ENCODE measurements at regions not wholly inside any gene's neighbourhood (a gene's known extent, or its start where the extent isn't known, plus 50 kb on each side); places are given as distances from the start of the nearest gene placed in this dataset.
"Not testable (repeated sequence)": the region's sequence is repeated elsewhere in the genome, so short reads cannot be mapped to it uniquely, and the experiment has no call there.

DNA sequence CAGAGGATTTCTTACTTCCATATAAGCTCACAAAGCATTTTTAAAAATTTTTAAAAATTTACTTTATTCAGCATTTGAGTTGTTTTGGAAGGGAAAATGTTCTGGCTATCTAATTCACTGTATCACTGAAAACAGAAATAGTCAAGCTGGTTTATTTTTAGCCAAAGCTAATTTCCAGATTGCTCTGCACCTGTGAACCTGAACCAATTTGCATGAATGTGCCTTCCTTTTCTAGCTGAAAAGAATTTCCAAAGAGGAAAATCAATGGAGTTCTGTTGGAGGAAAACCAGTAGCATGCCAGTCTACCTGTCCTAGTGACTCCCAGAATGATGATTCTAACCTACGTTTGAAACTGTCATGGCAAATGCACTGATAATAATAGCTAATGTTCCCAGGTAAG lies 134.2 kb upstream of the LIPC start:
- DNase-seq (ENCODE audit: low read depth in 2 of 2), result no peak

DNA sequence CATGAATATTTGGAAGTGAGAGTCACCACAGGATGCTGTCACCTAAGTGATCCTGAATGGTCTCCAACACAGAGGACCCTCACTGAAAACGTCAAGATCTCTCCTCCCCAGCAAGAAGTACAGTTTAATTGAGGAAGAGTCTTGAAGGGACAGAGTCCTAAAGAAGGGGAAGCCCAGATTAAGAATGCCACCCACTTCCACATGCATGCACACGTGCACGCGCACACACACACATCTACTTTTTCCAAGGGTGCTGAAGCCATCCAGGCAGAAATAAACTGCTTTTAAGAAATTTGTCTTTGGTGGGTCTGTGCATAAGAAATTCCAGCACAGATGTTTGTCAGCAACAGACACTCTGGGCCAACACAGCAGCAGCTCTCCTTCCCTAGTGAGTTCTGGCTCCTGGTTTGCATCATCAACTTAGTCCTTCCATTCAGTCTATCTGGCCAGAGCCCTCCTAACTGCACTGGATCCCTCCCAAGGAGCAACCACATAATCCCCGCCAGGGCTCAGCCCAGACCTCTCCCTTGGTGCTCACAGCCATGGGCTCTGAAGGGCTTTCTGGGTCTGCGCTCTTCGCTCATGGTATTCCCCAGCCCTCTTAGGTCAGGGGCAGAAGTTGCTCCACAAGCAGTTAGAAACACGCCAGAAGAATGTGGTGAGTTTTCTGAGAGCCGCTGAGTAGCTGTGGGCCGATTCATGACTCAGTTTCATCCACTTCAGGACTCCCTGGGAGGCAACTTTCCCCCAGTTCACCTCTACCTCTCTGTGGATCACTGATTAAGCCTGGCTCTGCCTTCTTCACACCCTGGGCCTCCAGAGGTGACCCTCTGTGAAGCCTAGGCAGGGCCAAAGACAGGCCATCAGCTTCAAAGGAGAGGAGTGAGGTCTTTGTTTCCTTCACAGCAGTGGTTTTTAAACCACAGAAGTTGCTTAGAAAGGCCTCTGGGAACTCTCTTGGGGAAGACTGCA lies 132.6 kb upstream of the LIPC start:
- no peak for DNase-seq (ENCODE audit: low read depth in 2 of 2)

DNA sequence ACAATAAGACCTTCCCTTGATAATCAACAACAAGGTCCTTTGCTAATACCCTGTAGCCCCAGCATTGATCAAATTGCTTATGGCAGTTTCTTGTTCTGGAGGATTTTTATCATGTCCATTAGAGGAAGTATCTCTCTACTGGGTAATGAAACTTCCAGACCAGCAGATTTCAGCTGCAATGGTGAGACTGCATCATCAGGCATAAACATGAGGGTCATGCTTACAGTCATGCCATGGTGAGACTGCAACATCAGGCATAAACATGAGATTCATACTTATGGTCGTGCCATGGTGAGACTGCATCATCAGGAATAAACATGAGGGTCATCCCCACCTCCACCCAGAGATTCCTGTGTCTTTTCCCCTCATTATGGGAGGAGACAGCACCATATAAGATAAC lies 129.0 kb upstream of the LIPC start:
- no peak for DNase-seq (ENCODE audit: low read depth in 2 of 2)

DNA sequence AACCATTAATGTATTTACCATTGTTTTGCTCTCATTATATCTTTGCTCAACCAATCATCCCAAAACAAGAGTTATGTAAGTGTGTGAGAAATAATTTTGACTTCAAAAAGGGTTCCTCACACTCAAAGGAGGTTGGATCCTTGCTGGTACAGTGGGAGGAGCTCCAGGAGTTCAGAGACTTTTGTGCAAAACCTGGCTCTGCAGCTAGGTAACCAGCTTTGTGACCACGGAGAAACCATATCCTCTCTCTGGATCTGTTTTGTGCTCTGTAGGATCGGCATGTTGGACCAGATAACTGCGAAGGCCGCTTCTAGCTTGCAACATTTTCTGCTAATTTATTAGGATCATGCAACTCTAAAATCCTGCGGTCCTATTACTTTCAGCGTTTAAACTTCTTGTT lies 128.6 kb upstream of the LIPC start:
- no peak for DNase-seq (ENCODE audit: low read depth in 2 of 2)

DNA sequence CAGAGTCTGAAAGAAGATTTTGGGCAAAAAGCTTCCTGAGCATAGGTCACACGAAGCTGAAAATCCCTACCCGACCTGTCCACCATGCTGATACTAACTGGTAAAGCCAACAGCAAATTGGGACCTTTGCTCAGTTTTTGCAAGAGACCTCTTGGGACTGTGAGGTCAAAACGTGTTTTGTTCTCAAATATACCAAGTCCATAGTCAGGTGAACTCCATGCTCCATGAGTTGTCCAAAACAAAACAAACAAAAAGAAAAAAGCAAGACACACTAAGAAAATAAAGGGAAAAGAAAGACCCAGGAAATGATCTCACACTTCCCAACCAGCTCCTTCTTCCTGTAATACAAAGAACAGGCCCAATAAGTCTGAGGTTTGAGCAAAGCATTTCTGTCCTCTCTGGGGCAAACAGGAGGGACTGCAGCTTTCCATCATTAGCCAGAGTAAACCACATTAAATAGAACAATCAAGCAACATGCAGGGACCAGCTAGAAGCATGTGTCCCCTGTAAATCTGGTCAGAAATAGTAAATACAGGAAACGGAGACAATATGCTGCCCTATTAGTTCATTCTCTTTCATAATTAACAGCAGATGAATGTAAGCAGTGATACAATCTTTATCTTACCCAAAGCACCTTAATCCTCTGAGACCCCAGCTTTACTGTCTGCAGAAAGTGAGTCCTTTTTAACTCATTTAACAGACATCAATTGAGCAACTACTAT lies 125.0 kb upstream of the LIPC start:
- DNase-seq (ENCODE audit: low read depth in 2 of 2), result no peak

DNA sequence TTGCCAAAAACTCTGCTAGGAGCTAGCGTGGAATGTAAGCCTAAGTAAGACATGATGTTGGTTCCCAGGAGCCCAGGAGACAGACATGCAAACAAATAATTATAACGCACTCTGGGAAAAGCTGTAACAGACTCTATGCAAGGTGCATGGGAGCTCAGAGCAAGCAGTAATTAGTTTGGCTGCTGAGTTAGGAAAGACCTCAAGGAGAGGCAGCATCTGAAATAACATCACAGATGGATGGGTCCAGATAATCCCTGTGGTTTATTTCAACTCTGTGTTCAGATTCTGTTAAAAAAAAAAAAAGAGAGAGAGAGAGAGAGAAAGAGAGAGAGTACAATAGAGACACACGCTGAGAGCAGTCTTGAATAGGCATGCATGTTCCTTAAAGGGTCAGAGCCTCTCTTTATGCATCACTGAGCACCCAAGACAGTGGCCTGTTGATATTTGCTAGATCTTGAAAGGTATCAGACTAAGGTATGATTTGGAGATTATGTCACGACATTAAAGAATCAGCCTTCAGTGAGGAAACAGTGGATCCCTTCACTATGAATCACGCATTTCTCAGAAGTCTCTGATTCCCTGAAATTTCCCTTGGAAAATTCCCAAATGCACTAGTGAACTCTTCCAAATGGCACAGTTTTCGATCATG lies 124.4 kb upstream of the LIPC start:
- DNase-seq (ENCODE audit: low read depth in 2 of 2), result no peak

DNA sequence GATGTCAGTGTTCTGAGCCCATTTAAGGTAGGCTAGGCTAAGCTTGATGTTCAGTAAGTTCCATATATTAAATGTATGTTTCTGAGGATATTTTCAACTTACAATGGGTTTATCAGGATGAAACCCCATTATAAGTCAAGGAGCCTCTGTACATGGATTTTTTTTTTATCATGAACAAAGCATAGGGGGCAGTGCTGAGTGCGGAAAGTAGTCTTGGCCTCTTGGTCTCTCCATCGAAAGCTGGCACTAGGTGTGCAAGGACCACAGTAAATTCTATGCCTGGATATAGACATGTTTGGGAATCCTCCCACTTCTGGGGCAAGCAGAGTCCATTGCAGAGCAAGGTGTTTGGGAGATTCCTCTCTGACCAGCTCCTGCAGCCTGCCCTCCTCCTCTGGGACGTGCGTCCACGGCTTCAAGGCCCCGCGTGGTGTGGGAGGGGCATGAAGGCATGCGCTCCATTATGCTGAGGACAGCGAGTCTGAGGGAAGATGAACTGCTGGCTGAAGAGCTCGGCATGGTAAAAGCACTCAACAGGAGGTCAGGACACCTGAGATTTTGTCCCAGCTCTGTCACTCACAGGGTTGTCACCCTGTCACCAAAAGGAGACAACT lies 122.9 kb upstream of the LIPC start:
- DNase-seq (ENCODE audit: low read depth in 2 of 2), result no peak

DNA sequence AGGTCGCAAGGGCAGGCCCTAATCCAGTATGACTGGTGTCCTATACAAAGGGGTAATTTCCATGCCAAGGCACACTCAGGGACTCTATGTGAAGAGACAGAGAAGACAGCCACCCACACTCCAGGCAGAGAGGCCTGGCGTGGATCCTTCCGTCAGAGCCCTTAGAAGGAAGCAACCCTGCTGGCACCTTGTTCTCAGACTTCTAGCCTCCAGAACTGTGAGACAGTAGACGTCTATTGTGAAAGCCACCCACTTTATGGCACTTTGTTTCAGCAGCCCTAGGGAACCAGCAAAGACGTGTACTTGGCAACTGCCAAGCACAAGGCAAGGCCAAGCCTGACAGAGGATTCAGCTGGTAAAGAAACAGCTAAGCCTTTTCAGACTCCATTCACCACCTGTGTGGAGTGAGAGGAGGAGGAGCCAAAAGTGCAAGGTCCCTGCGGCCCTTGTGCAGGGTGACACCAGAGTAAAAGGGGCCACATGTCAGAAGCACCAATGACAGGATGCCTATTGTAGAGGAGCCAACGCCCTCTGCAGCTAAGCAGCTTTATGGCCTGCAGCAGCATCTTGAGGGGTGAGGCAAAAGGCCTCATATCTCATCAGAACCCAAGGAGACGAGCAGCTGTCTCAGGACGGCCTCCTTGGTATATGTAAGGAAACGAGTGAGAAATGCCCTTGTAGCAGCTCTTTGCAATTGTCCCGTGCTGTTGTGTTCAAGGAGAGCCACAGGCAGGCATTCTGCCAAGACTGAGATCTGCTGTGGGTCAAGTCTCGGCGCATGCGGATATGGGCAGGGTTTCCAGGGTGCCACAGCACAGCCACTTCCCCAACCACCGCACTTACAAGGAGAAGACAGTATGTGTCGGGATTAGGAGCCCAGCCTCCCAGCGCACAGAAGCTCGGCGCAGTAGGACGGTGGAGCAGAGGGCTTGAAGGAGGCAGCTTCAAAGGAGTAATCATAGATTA lies 121.5 kb upstream of the LIPC start:
- no peak for DNase-seq (ENCODE audit: low read depth in 2 of 2)

DNA sequence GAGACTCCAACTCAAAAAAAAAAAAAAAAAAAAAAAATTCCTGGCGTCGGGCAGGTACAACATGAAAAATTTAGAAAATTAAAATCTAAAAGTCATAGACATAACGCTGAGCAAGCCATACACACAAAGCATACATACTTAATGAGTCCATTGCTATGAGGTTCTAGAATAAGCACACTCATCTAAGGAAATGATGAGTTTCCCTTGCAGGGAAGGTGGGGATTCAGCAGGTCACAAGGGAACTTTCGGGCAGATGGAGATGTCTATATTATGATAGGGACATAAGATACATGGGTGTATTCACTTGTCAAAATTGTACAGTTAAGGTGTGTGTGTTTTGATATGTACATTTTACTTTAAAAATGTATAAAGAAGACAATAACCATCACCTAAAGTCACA lies 120.2 kb upstream of the LIPC start:
- no peak for DNase-seq (ENCODE audit: low read depth in 2 of 2)

DNA sequence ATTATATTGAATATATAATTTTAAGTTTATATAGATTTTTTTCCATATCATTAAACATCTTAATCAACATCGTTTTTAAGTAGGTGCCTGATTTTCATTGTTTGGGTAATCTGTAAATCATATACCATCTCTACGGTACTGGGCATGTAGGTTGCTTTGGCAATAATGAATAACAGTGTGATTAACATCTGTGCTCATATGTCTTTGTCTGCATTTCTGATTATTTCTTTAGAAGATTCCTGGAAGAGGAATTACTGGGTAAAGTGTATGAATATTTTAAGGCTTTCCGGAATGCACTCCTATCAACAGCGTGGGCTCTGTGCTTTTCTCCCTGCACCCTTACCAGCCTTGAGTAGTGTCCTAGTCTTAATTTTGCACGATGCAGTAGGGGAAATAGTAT lies 119.8 kb upstream of the LIPC start:
- DNase-seq (ENCODE audit: low read depth in 2 of 2), result no peak

DNA sequence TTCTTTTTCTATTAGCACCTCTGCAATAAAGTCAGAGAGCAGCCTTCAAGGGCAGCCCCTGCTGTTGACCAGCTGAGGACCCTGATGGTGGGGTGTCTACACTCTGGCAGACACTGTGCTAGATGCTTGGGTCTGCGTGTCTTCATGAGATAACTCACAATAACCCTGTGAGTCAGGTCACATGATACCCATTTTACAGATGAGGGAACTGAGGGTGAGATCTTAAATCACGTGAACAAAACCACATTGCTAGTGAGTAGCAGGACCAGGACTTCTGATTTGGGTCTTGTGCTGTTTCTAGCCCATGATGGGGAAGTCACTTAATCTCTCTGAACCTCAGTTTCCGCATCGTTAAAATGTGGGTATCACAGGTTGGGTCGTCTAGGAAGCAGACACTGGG lies 118.5 kb upstream of the LIPC start:
- DNase-seq (ENCODE audit: low read depth in 2 of 2), result no peak

DNA sequence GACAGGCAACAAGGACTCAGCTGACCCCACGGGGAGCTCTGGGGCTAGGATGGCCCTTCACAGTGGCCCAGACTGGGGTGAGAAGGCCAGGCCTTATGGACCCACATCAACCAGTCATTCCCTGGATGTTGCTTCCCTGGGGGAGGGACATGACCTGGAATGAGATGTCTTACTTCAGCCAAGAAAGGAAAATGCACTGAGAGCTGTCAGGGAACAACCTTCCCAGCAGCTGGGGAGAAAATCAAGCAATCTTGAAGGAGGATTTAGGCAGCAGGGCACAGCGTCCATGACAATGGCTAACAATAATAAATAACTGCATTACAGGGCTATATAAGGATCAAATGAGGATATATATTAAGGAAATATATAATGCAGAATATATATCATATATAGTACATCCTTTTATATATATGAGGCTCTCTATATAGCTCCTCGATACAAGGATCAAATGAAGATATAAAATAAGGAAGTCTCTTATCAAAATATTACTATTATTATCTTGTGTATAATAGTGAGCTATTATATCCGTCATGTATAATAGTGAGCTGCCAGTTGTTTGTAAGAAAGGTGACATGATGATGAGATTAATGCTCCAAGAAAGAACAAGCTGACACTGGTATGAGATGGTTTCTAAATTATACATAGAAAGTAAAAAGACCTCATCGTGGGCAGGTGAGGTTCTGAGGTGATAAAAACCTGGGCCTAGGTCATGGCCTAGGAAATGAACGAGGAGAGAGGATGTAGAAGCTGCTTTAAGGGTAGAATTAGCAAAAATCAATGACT lies 117.8 kb upstream of the LIPC start:
- no peak for DNase-seq (ENCODE audit: low read depth in 2 of 2)

DNA sequence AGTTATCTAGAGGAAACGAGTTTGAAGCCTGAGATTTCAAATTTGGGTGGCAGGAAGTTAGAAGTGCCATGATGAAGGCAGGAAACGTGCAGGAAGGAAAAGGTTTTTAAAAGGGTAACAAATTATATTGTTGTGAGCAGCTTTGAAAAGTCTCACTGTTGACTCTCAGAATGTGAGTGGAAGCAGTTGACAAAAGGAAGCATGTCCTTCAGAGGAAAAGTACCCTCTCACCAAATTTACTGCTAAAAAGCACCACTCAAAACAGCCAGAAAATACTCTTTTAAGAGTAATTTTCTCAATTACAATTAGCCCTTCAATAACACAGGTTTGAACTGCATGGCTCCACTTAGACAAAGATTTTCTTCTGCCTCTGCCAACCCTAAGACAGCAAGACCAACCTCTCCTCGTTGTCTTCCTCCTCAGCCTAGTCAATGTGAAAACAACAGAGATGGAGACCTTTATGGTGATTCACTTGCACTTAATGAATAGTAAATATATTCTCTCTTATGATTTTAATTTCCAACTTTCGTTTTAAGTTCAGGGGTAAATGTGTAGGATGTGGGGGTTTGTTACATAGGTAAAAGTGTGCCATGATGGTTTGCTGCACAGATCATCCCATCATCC lies 117.1 kb upstream of the LIPC start:
- no peak for DNase-seq (ENCODE audit: low read depth in 2 of 2)

DNA sequence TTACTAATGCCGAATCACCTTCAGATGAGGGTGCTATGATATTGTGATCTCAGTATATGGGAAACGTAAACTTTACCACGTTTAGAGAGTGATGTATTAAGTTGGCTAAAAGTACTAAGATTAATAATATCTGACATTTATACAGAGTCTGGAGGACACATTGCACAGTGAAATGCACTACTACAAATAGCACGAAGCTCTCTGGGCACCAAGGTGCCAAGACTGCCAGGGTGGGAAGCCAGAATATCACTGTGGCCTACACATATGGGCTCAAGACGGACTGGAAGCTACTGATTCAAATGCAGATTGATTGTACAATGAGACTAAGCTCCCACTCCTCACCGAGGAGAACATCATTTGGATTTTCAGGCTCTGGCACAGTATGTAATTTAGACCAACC lies 113.3 kb upstream of the LIPC start:
- no peak for DNase-seq (ENCODE audit: low read depth in 2 of 2)

DNA sequence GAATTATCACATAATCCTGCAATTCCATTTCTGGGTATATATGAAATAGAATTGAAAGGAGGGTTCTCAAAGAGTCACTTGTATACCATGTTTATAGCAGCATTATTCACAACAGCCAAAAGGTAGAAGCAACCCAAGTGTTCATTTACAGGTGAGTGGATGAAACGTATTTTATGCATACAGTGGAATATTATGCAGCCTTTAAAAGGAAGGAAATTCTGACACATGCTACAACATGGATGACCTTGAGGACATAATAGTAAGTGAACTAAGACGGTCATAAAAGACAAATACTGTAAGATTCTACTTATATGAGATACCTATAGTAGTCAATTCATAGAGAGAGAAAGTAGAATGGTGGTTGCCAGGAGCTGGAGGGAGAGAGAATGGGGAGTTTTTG lies 110.8 kb upstream of the LIPC start:
- DNase-seq (ENCODE audit: low read depth in 2 of 2), result no peak

DNA sequence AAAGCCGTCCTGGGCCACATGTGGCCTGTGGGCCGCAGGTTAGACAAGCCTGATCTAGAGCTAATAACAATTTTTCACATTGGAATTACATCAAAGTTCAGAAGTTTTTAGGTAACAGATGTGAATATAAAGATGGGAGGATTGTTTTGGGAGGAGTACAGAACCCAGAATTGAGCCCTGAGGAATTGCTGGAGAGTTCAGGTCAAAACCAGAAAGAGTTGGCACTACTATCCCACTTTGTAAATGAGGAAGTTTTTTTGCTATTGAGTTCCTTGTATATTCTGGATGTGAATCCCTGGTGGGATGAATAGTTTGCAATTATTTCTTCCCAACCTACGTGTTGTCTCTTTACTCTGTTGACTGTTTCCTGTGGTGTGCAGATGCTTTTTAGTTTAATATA lies 109.5 kb upstream of the LIPC start:
- DNase-seq (ENCODE audit: low read depth in 2 of 2), result no peak

DNA sequence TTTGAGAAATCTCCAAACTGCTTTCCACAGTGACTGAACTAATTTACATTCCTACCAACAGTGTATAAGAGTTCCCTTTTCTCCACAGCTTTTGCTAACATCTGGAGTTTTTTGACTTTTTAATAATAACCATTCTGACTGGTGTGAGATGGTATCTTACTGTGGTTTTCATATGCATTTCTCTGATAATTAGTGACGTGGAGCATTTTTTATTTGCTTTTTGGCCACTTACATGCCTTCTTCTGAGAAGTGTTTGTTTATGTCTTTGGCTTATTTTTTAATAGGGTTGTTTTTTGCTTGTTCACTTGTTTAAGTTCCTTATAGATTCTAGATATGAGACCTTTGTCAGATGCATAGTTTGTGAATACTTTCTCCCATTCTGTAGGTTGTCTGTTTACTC lies 108.5 kb upstream of the LIPC start:
- DNase-seq (ENCODE audit: low read depth in 2 of 2), result not testable (repeated sequence)

DNA sequence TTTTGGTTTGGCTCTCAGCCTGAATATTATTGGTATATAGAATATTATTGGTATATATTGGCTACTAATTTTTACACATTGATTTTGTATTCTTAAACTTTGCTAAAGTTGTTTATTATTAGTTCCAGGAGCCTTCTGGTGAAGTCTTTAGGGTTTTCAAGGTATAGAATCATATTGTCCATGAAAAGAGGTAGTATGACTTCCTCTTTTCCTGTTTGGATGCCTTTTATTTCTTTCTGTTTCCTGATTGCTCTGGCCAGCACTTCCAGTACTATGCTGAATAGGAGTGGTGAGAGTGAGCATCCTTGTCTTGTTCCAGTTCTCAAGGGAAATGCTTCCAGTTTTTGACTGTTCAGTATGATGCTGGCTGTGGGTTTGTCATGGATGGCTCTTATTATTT lies 107.3 kb upstream of the LIPC start:
- DNase-seq (ENCODE audit: low read depth in 2 of 2), result no peak

DNA sequence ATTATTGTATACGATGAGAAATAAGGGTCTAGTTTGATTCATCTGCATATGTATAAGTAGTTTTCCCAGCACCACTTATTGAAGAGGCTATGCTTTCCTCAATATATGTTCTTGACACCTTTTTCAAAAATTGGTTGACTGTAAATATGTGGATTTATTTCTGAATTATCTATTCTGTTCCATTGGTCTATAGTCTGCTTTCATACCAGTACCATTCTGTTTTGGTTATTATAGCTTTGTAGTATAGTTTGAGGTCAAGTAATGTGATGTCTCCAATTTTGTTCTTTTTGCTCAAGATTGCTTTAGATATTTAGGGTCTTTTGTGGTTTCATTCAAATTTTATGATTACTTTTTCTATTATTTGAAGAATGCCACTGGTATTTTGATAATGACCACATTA lies 103.8 kb upstream of the LIPC start:
- no peak for DNase-seq (ENCODE audit: low read depth in 2 of 2)

DNA sequence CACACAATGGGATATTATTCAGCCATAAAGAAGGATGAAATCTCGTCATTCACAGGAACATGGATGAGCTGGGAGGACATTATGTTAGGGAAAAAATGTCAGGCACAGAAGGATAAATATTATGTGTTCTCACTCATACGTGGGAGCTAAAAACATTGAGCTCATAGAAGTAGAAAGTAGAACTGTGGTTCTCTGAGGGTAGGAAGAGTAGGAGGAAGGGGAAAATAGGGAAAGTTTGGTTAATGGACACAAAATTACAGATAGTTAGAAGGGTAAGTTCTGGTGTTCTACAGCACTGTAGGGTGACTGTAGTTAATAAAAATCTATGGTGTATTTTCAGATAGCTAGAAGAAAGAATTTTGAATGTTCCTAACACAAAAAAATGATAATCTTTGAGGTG lies 102.6 kb upstream of the LIPC start:
- no peak for DNase-seq (ENCODE audit: low read depth in 2 of 2)

Data from activated CD8-positive, alpha-beta memory T cell treated with anti-CD3 and anti-CD28 coated beads for 4 hours (primary cell).